ENCODE measurements at regions not wholly inside any gene's neighbourhood (a gene's known extent, or its start where the extent isn't known, plus 50 kb on each side); places are given as distances from the start of the nearest gene placed in this dataset.
"Not testable (repeated sequence)": the region's sequence is repeated elsewhere in the genome, so short reads cannot be mapped to it uniquely, and the experiment has no call there.

GRCh38 chr7:81247364-81247763, 328.5 kb upstream of the SEMA3C start:
- H3K27ac ChIP-seq (replicated peaks; ENCODE audit: low read length); H2BK15ac ChIP-seq (ENCODE audit: low read length); DNase-seq (ENCODE audit: low spot score); H3K23ac ChIP-seq (ENCODE audit: low read depth, low read length, poor library complexity); H2BK5ac ChIP-seq (ENCODE audit: low read length); H3K79me1 ChIP-seq (ENCODE audit: low read depth, low read length); H4K91ac ChIP-seq (ENCODE audit: low read depth, low read length, poor library complexity); H3K4me1 ChIP-seq (ENCODE audit: control insufficient read depth in 2 of 2, insufficient read depth in 1 of 2, low read depth in 1 of 2, low read length in 2 of 2); H3K36me3 ChIP-seq (replicated peaks in 1 of 2; ENCODE audit: control insufficient read depth in 2 of 2, insufficient read depth in 2 of 2, low read length in 2 of 2); H4K8ac ChIP-seq (ENCODE audit: low read depth, low read length); H2BK12ac ChIP-seq (ENCODE audit: low read length); H3K14ac ChIP-seq (ENCODE audit: low read length); H2BK120ac ChIP-seq (ENCODE audit: low read depth, low read length); H3K4me2 ChIP-seq (ENCODE audit: insufficient read depth, low read length, poor library complexity, severe bottlenecking); H2AK5ac ChIP-seq (ENCODE audit: low read depth, low read length); H3K27me3 ChIP-seq (ENCODE audit: control insufficient read depth in 3 of 3, insufficient read depth in 3 of 3, low read depth in 1 of 3, low read length in 3 of 3); H3K4ac ChIP-seq (ENCODE audit: low read length); H2AFZ ChIP-seq (ENCODE audit: low read length); H3K9me3 ChIP-seq (replicated peaks in 1 of 2; ENCODE audit: control insufficient read depth in 2 of 2, insufficient read depth in 1 of 2, low read depth in 1 of 2, low read length in 2 of 2); H3K18ac ChIP-seq (ENCODE audit: low read length); H3K4me3 ChIP-seq (ENCODE audit: low read length in 2 of 2); H3K9ac ChIP-seq (ENCODE audit: low read depth, low read length, poor library complexity): not testable (repeated sequence)
- no CpG with 5 or more reads among the region's 1 CpG for WGBS, 2 donors (ENCODE audit: extremely low coverage in 2 of 2, insufficient read length in 2 of 2, insufficient replicate concordance in 1 of 2)

DNA sequence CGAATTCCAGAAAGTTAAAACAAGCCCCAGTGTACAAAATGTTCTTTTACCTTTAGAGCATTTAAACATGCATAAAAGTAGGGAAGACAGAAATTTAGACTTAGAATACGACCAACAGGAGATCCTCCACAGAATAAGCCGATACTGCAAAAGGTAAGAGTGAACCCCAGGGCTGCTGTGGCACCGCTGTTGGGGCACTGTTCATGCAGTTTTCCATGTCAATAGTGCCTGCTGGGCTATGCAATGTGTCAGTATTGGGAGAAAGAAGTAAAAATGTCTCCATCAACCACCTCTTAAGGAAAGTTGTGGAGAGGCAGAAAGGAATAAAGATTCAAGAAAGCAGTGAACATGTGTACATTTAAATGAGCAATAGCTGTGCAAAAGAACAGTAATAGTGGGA, 326.5 kb upstream of the SEMA3C start:
- H4K8ac ChIP-seq (ENCODE audit: low read depth, low read length), result no peak overlapping the region
- H3K4me2 ChIP-seq (ENCODE audit: insufficient read depth, low read length, poor library complexity, severe bottlenecking), result no peak overlapping the region
- no peak overlapping the region for H4K91ac ChIP-seq (ENCODE audit: low read depth, low read length, poor library complexity)
- WGBS, 2 donors (ENCODE audit: extremely low coverage in 2 of 2, insufficient read length in 2 of 2, insufficient replicate concordance in 1 of 2), result no CpG with 5 or more reads among the region's 4 CpGs
- no peak for DNase-seq (ENCODE audit: low spot score)
- no peak overlapping the region for H2BK120ac ChIP-seq (ENCODE audit: low read depth, low read length)
- no peak overlapping the region for H2BK5ac ChIP-seq (ENCODE audit: low read length)
- H3K18ac ChIP-seq (ENCODE audit: low read length), result no peak overlapping the region
- no peak overlapping the region for H2BK15ac ChIP-seq (ENCODE audit: low read length)
- H2AFZ ChIP-seq (ENCODE audit: low read length), result no peak overlapping the region
- H3K4me1 ChIP-seq (ENCODE audit: control insufficient read depth in 2 of 2, insufficient read depth in 1 of 2, low read depth in 1 of 2, low read length in 2 of 2), result no peaks in the 10 kb centered on the region
- no peak overlapping the region for H3K9ac ChIP-seq (ENCODE audit: low read depth, low read length, poor library complexity)
- H3K27me3 ChIP-seq (ENCODE audit: control insufficient read depth in 3 of 3, insufficient read depth in 3 of 3, low read depth in 1 of 3, low read length in 3 of 3), result no peaks in the 10 kb centered on the region
- H3K79me1 ChIP-seq (ENCODE audit: low read depth, low read length), result no peaks in the 10 kb centered on the region
- H3K27ac ChIP-seq (replicated peaks; ENCODE audit: low read length), result no peak overlapping the region
- H2AK5ac ChIP-seq (ENCODE audit: low read depth, low read length), result no peak overlapping the region
- no peak overlapping the region for H3K4me3 ChIP-seq (ENCODE audit: low read length in 2 of 2)
- H3K36me3 ChIP-seq (replicated peaks in 1 of 2; ENCODE audit: control insufficient read depth in 2 of 2, insufficient read depth in 2 of 2, low read length in 2 of 2), result no peaks in the 10 kb centered on the region
- H3K14ac ChIP-seq (ENCODE audit: low read length), result no peak overlapping the region
- no peak overlapping the region for H3K23ac ChIP-seq (ENCODE audit: low read depth, low read length, poor library complexity)
- no peaks in the 10 kb centered on the region for H3K9me3 ChIP-seq (replicated peaks in 1 of 2; ENCODE audit: control insufficient read depth in 2 of 2, insufficient read depth in 1 of 2, low read depth in 1 of 2, low read length in 2 of 2)
- no peak overlapping the region for H3K4ac ChIP-seq (ENCODE audit: low read length)
- no peak overlapping the region for H2BK12ac ChIP-seq (ENCODE audit: low read length)

GRCh38 chr7:81244224-81244623, 325.4 kb upstream of the SEMA3C start:
- Histone ChIP-seq H4K8ac (ENCODE audit: low read depth, low read length) (no peak overlapping the region), H3K23ac (ENCODE audit: low read depth, low read length, poor library complexity) (no peak overlapping the region), H2AK5ac (ENCODE audit: low read depth, low read length) (no peak overlapping the region), H3K4me2 (ENCODE audit: insufficient read depth, low read length, poor library complexity, severe bottlenecking) (no peak overlapping the region), H3K27me3 (ENCODE audit: control insufficient read depth in 3 of 3, insufficient read depth in 3 of 3, low read depth in 1 of 3, low read length in 3 of 3) (no peaks in the 10 kb centered on the region), H2AFZ (ENCODE audit: low read length) (no peak overlapping the region), H3K4ac (ENCODE audit: low read length) (no peak overlapping the region), H3K79me1 (ENCODE audit: low read depth, low read length) (no peaks in the 10 kb centered on the region), H3K9ac (ENCODE audit: low read depth, low read length, poor library complexity) (no peak overlapping the region), H3K27ac (replicated peaks; ENCODE audit: low read length) (no peak overlapping the region), H3K18ac (ENCODE audit: low read length) (no peak overlapping the region), H3K4me1 (ENCODE audit: control insufficient read depth in 2 of 2, insufficient read depth in 1 of 2, low read depth in 1 of 2, low read length in 2 of 2) (no peaks in the 10 kb centered on the region), H4K91ac (ENCODE audit: low read depth, low read length, poor library complexity) (no peak overlapping the region), H3K4me3 (ENCODE audit: low read length in 2 of 2) (no peak overlapping the region), H2BK120ac (ENCODE audit: low read depth, low read length) (no peak overlapping the region), H3K36me3 (replicated peaks in 1 of 2; ENCODE audit: control insufficient read depth in 2 of 2, insufficient read depth in 2 of 2, low read length in 2 of 2) (no peaks in the 10 kb centered on the region), H2BK12ac (ENCODE audit: low read length) (no peak overlapping the region), H3K9me3 (replicated peaks in 1 of 2; ENCODE audit: control insufficient read depth in 2 of 2, insufficient read depth in 1 of 2, low read depth in 1 of 2, low read length in 2 of 2) (no peaks in the 10 kb centered on the region), H2BK15ac (ENCODE audit: low read length) (no peak overlapping the region), H3K14ac (ENCODE audit: low read length) (no peak overlapping the region), H2BK5ac (ENCODE audit: low read length) (no peak overlapping the region)
- no peak for DNase-seq (ENCODE audit: low spot score)
- no CpG with 5 or more reads among the region's 3 CpGs for WGBS, 2 donors (ENCODE audit: extremely low coverage in 2 of 2, insufficient read length in 2 of 2, insufficient replicate concordance in 1 of 2)

DNA sequence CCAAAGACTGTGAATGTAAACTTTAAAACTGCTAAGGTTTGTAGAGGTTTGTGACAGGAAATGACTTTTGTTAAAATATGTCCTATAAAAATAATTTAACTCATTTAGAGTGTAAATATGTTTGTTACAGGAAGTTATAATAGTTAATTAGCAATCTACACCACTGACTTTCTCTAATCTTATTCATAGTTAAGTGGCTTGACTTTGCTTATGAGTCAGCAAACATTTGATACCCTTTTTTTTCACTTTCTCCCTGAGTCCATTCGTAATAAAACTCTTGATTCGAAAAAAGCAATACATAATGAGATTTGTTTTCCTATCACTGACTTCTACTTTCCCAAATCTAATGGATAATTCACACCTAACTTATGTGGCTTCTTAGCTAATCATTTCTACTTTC, 317.7 kb upstream of the SEMA3C start:
- Histone ChIP-seq H3K27me3 (ENCODE audit: control insufficient read depth in 3 of 3, insufficient read depth in 3 of 3, low read depth in 1 of 3, low read length in 3 of 3) (no peaks in the 10 kb centered on the region), H3K14ac (ENCODE audit: low read length) (no peak overlapping the region), H3K36me3 (replicated peaks in 1 of 2; ENCODE audit: control insufficient read depth in 2 of 2, insufficient read depth in 2 of 2, low read length in 2 of 2) (no peaks in the 10 kb centered on the region), H3K9ac (ENCODE audit: low read depth, low read length, poor library complexity) (no peak overlapping the region), H3K27ac (replicated peaks; ENCODE audit: low read length) (no peak overlapping the region), H3K18ac (ENCODE audit: low read length) (no peak overlapping the region), H3K4me2 (ENCODE audit: insufficient read depth, low read length, poor library complexity, severe bottlenecking) (no peak overlapping the region), H2BK5ac (ENCODE audit: low read length) (no peak overlapping the region), H2BK15ac (ENCODE audit: low read length) (no peak overlapping the region), H2AFZ (ENCODE audit: low read length) (no peak overlapping the region), H4K8ac (ENCODE audit: low read depth, low read length) (no peak overlapping the region), H3K79me1 (ENCODE audit: low read depth, low read length) (no peaks in the 10 kb centered on the region), H3K4ac (ENCODE audit: low read length) (no peak overlapping the region), H2BK12ac (ENCODE audit: low read length) (no peak overlapping the region), H3K9me3 (replicated peaks in 1 of 2; ENCODE audit: control insufficient read depth in 2 of 2, insufficient read depth in 1 of 2, low read depth in 1 of 2, low read length in 2 of 2) (peaks cover 0 to 2% of the 10 kb centered on the region in 2 donors), H2BK120ac (ENCODE audit: low read depth, low read length) (no peak overlapping the region), H3K23ac (ENCODE audit: low read depth, low read length, poor library complexity) (no peak overlapping the region), H3K4me1 (ENCODE audit: control insufficient read depth in 2 of 2, insufficient read depth in 1 of 2, low read depth in 1 of 2, low read length in 2 of 2) (no peaks in the 10 kb centered on the region), H3K4me3 (ENCODE audit: low read length in 2 of 2) (no peak overlapping the region), H4K91ac (ENCODE audit: low read depth, low read length, poor library complexity) (no peak overlapping the region), H2AK5ac (ENCODE audit: low read depth, low read length) (no peak overlapping the region)
- no CpG with 5 or more reads among the region's 2 CpGs for WGBS, 2 donors (ENCODE audit: extremely low coverage in 2 of 2, insufficient read length in 2 of 2, insufficient replicate concordance in 1 of 2)
- no peak for DNase-seq (ENCODE audit: low spot score)

Data from neuronal stem cell (in vitro differentiated cells).